Stimulated activated effector memory CD8-positive, alpha-beta T cell treated with anti-CD3 and anti-CD28 coated beads, Interleukin-12 subunit alpha, Interleukin-12 subunit beta, amount 100 ng/mL, for 72 hours (primary cell): ENCODE measurements at regions not wholly inside any gene's neighbourhood (a gene's known extent, or its start where the extent isn't known, plus 50 kb on each side); places are given as distances from the start of the nearest gene placed in this dataset.
"Not testable (repeated sequence)": the region's sequence is repeated elsewhere in the genome, so short reads cannot be mapped to it uniquely, and the experiment has no call there.

ENCODE experiments used
- ATAC-seq: fragments of 150-1000 bp; cut with Tn5 transposase; 2 replicates; pipeline ENCODE4 v1.10.0; 2021
- DNase-seq, 2 donors: peaks; one replicate each; pipeline ENCODE4 v3.0.0; 2021 to 2022; ENCODE audit warnings: low spot score in 2 of 2
- H3K27ac Mint-ChIP-seq: one replicate; pipeline ENCODE4 v1.8.0; 2022; ENCODE audit warnings: mild to moderate bottlenecking, mixed read lengths
- H3K36me3 Mint-ChIP-seq: one replicate; pipeline ENCODE4 v1.8.0; 2022; ENCODE audit warnings: mild to moderate bottlenecking, mixed read lengths
- H3K4me1 Mint-ChIP-seq: one replicate; pipeline ENCODE4 v1.8.0; 2022; ENCODE audit warnings: mixed read lengths
- H3K4me3 Mint-ChIP-seq: one replicate; pipeline ENCODE4 v1.8.0; 2022; ENCODE audit warnings: mild to moderate bottlenecking, mixed read lengths
- H3K9me3 Mint-ChIP-seq: one replicate; pipeline ENCODE4 v1.8.0; 2022; ENCODE audit warnings: mixed read lengths

DNA sequence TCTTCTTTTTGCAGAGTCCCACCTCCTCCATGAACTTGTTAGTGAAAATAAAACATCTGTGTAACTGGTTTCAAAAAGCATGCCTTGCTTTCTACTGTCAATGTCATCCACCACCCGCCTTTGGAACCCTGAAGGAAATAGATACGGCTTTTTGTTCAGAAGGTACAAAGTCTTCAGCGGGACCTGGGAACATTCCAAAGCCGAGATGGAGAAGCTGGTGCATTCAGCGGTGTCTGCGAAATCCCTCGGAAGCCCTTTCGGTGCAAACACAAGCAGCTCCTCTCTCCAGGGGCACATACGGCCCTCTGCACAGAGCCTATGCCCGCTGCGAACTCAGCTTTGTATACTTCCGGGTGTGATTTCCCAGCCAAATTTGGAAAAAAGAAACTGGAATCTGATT lies 555.8 kb upstream of the SALL3 start:
- no peak overlapping the region for H3K27ac Mint-ChIP-seq
- no peaks in the 10 kb centered on the region for H3K9me3 Mint-ChIP-seq
- ATAC-seq (no peak), DNase-seq (no peak)
- H3K4me1 Mint-ChIP-seq, result no peaks in the 10 kb centered on the region
- H3K4me3 Mint-ChIP-seq, result no peak overlapping the region
- no peaks in the 10 kb centered on the region for H3K36me3 Mint-ChIP-seq

DNA sequence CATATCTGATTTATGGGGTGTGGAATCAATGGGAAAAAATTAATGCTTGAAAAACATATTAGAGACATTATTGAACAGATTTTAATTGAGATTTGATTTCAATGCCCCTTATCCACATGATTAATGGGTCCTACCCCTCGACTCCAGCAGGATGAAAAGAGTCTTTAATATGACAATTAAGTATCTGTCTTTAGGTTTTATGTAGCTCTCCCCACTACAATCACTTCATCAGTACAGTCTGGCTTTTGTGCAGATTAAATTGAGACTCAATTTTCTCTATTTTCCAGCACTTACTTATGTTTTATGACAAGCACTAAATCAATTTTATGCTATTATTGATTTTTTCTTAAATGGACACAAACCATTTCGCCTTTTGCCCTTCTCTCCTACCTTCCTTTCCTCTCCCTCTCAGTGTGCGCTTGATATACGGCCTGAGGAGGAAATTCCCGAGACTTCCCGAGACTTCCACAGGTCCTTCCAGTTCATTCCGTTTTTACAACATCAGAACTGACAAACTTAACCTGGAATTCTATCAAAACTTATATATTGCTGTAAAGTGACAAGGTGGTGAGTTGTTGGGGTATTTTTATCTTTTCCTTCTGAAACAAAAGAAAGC lies 555.1 kb upstream of the SALL3 start:
- Mint-ChIP-seq H3K4me3 (no peak overlapping the region), H3K4me1 (no peaks in the 10 kb centered on the region), H3K27ac (no peak overlapping the region), H3K9me3 (no peaks in the 10 kb centered on the region), H3K36me3 (no peaks in the 10 kb centered on the region)
- DNase-seq (no peak), ATAC-seq (no peak)

DNA sequence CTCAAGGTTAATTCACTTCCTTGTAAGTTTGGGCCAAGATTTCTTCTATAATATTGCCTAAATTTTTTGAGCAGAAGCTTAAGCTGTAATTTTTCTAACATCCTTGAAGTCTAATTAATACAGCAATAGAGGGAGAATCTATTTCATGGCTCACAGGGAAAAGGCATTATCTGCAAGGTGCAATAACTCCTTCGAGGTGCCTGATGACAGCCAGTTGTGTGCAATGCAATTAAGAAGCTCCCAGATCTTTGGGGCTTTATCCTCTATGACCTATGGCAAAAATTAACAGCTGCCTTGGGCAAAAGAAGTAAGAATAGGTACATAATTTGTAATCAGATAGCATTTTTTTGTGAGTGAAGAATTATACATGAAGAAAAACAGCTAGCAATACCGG lies 554.6 kb upstream of the SALL3 start:
- ATAC-seq (no peak), DNase-seq (no peak)
- Mint-ChIP-seq H3K9me3 (no peaks in the 10 kb centered on the region), H3K36me3 (no peaks in the 10 kb centered on the region), H3K4me3 (no peak overlapping the region), H3K27ac (no peak overlapping the region), H3K4me1 (no peaks in the 10 kb centered on the region)

DNA sequence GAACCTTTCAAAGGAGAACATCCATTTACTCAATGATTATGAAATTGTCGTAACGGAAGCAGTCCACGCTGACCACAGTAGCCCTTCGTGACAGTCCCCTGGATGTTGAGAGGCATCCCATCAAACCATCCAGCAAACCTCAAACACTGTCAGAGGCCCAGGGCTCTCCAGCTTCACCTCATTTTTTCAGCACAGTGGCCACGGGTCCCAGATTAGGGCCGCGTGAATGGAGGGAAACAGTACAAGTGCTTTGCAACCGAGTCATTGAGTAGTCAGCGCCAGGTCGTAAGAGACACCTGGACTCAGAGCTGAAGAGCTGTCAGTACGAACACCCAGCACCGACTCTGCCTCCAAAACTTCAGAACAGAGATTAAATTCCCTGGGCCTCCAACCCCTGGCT lies 552.5 kb upstream of the SALL3 start:
- Mint-ChIP-seq H3K4me3 (no peak overlapping the region), H3K9me3 (no peaks in the 10 kb centered on the region), H3K4me1 (no peaks in the 10 kb centered on the region), H3K36me3 (no peaks in the 10 kb centered on the region), H3K27ac (no peak overlapping the region)
- ATAC-seq (no peak), DNase-seq (no peak)

DNA sequence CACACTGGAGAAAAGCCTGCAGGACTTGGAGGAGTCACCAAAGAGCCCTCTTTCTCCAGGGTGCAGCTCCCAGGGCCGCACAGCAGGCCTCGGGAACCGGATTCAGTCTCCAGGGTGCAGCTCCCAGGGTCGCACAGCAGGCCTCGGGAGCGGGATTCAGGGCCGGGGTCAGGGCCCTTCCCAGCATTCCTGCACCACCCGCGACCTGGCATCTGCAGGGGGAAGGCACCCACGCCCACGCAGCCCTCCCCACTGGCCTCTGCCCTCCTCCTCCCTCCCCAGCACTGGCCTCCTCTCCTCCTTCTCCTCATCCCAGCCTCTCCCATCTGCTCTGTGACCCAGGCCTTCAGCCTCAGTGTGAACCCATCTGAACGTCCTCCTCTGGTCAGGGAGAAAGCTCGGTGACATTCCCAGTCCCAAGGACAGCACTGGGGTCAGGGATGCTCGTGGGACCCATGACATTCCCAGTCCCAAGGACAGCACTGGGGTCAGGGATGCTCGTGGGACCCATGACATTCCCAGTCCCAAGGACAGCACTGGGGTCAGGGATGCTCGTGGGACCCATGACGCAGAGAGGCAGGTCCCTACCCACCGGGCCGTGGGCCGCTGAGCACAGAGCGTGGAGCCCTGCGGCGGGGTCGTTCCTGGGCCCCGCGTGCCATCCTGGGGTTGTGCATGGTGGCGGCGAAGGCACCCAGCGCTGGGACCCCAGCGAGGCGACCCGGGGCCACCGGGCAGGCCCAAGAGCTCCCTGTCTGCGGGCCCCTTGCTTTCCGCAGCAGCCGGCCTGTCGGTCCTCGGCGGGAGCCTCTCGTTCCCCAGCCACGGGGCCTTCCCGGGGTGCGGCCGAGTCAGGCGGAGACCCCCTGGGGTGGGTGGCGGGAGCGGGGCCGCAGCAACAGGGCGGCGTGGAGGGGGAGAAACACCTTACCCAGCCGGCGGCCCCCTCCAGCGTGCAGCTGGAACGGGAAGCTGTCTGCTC lies 550.2 kb upstream of the SALL3 start:
- ATAC-seq, result peak; percentile 42
- Mint-ChIP-seq H3K4me1 (no peaks in the 10 kb centered on the region), H3K27ac (no peak overlapping the region), H3K4me3 (no peak overlapping the region), H3K9me3 (peaks cover 4% of the 10 kb centered on the region), H3K36me3 (no peaks in the 10 kb centered on the region)
- DNase-seq, result no peak

DNA sequence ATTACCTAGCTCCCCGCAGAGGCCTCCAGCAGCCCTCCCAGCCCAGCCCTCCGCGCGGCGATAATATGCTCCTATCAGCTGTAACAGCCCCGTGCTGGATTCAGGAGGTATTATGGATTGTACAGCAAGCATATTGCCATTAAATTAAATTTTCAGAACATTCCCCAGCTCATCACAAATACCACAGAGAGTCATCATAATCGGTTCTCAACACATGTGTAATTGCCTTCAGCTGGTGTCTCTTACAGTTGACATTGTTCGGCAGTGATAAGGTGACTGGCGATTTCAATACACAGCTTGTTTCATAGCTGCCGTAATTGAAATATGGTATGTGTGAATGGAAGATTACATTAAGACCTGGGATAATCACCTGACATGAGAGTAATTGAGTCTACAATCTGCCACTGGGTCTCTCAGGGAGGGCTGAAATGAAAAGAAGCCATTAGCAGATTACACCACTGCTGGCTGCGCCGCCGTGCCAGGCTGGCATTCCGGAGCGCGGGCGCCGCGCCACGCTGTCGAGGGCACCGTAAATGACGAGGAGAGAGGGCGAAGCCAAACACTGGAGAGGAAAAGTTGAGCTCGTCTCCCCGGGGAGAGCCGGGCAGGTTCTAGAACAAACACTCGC lies 549.4 kb upstream of the SALL3 start:
- H3K4me3 Mint-ChIP-seq, result no peak overlapping the region
- H3K9me3 Mint-ChIP-seq, result peaks cover 4% of the 10 kb centered on the region
- no peaks in the 10 kb centered on the region for H3K36me3 Mint-ChIP-seq
- DNase-seq (no peak), ATAC-seq (no peak)
- H3K27ac Mint-ChIP-seq, result no peak overlapping the region
- no peaks in the 10 kb centered on the region for H3K4me1 Mint-ChIP-seq

DNA sequence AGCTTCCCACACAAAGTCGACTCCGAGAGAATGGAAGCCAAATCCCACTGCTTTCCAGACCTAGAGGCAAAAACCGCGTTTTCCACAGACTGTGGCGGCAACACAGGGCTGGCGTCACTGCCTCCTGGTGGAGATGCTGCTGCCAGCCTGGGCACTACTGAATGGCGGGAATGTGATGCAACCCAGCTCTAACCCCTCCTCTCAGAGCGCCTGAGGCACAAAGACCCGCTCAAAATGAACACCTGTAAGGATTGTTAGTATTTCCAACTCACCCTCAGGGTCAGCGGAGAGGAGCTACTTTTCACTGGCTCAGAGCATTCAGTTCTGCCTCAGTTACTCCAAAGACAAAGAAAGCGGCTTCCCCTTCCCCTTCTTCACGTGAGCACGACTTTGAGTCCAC lies 548.0 kb upstream of the SALL3 start:
- Mint-ChIP-seq H3K36me3 (no peaks in the 10 kb centered on the region), H3K4me3 (no peak overlapping the region), H3K27ac (no peak overlapping the region), H3K4me1 (no peaks in the 10 kb centered on the region), H3K9me3 (peaks cover 6% of the 10 kb centered on the region)
- DNase-seq (no peak), ATAC-seq (no peak)

DNA sequence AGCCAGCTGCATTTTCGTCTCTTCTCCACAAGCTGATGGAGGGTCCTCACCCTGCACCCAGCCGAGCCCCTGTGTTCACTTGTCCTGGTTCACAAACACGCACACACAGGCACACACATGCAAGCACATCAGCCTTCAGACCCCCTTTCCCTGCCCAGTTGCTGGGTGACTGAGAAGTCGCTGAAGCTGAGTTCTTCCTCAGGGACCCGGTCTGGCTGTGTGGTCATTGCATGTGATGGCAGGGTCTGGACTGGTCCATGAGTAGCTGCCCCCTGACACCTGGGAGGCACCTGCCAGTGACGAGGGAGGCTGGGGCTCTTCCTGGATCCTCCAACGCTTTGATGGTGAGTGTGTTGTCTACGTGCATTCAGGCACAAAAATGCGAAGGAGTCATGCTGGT lies 546.1 kb upstream of the SALL3 start:
- ATAC-seq, result no peak
- Mint-ChIP-seq H3K36me3 (no peaks in the 10 kb centered on the region), H3K4me1 (no peaks in the 10 kb centered on the region), H3K4me3 (no peak overlapping the region), H3K27ac (no peak overlapping the region), H3K9me3 (peaks cover 6% of the 10 kb centered on the region)
- DNase-seq, result no peak

DNA sequence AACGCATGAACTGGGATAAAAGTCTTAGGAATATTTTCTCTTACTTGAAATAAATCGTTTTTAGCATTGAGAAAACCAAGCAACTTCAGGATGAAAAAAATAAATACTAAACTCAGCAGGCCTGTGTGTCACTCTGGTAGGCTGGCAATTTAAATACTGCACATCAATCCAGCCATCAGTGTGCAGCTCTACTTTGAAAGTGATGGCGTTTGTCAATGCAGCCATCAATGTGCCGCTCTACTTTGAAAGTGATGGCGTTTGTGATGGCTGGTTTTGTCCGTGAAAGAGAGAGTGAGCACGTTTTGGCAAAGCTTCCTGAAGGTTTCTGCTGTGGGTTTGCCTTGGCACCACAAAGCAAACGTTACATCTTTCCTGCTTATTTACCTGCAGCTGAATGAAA lies 543.5 kb upstream of the SALL3 start:
- ATAC-seq (no peak), DNase-seq (no peak)
- no peaks in the 10 kb centered on the region for H3K4me1 Mint-ChIP-seq
- peaks cover 6% of the 10 kb centered on the region for H3K9me3 Mint-ChIP-seq
- no peaks in the 10 kb centered on the region for H3K36me3 Mint-ChIP-seq
- H3K4me3 Mint-ChIP-seq, result no peak overlapping the region
- H3K27ac Mint-ChIP-seq, result no peak overlapping the region

DNA sequence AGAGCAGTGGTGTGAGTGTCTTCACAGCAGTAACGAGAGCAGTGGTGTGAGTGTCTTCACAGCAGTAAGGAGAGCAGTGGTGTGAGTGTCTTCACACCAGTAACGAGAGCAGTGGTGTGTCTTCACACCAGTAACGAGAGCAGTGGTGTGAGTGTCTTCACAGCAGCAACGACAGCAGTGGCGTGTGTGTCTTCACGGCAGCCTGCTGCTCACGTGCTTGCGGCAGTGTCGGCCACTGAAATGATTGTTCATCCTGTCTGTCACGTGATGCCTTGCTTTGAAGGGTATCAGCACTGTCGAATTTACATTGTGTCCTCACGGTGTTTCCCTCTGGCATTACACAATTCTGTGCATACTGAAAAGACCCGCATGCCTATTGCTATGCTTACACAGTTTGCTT lies 541.4 kb upstream of the SALL3 start:
- H3K9me3 Mint-ChIP-seq, H3K27ac Mint-ChIP-seq, H3K4me1 Mint-ChIP-seq, H3K4me3 Mint-ChIP-seq, H3K36me3 Mint-ChIP-seq, DNase-seq, ATAC-seq: not testable (repeated sequence)

DNA sequence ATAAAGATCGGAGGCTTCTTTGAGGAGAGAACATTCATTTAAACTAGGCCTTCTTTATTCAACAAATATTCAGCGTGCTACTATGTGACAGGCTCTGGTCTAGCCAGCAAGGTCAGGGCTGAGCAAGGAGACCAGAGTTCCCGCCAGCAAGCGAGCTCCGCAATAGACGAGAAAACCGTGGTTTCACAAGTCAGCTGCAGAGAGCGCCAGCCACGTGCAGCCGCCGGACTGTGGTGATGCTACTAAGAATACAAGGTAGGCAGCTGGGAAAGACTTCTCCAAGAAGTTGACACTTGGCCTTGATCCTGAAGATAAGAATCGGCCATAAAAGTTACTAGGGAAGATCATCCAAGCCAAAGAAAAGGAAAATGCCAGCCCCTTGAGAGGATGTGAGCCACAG lies 533.7 kb upstream of the SALL3 start:
- H3K36me3 Mint-ChIP-seq, result no peaks in the 10 kb centered on the region
- no peaks in the 10 kb centered on the region for H3K4me1 Mint-ChIP-seq
- H3K4me3 Mint-ChIP-seq, result no peak overlapping the region
- H3K27ac Mint-ChIP-seq, result no peak overlapping the region
- no peak for ATAC-seq
- H3K9me3 Mint-ChIP-seq, result no peaks in the 10 kb centered on the region
- DNase-seq, result no peak

DNA sequence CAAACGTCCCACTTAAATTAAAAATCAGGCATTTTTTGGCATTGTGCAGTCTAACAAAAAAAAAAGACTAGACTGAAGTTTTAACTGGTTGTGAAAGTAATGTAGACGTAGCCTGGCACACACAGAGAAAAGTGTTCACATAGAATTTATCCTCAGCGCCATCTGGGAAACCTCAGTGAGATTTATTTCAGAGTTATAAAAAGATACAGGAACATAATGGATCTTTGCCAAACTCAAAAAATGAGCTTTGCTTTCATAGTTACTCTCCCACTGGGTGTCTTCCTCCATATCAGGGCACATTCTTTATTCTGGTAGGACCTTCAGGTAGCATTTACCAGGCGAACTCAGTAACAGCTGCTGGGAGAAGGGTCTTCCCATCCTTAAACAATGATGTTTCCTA lies 532.4 kb upstream of the SALL3 start:
- Mint-ChIP-seq H3K9me3 (no peaks in the 10 kb centered on the region), H3K36me3 (no peaks in the 10 kb centered on the region), H3K4me1 (no peaks in the 10 kb centered on the region), H3K4me3 (no peak overlapping the region), H3K27ac (no peak overlapping the region)
- ATAC-seq (no peak), DNase-seq (no peak)

DNA sequence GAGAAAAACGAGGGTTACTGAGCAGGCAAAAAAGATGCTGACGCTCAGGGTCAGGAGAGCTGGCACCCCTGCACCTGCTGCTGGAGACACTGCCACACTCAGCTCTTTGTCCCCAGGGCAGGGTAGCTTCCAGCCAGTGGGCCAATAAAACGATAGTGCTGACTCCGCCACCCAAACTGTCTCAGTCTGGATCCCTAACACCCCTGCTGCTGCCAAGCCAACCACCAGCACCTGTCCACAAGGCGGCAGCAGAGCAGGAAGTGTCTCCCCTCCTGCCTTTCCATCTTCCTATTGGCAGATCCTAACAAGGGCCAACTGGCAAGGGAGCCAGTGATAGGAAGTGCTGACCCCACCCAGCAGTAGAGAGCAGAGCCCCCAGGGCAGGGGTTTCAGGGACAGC lies 531.5 kb upstream of the SALL3 start:
- DNase-seq (no peak), ATAC-seq (peak; percentile 13)
- Mint-ChIP-seq H3K9me3 (no peaks in the 10 kb centered on the region), H3K36me3 (no peaks in the 10 kb centered on the region), H3K4me1 (no peaks in the 10 kb centered on the region), H3K4me3 (no peak overlapping the region), H3K27ac (no peak overlapping the region)

DNA sequence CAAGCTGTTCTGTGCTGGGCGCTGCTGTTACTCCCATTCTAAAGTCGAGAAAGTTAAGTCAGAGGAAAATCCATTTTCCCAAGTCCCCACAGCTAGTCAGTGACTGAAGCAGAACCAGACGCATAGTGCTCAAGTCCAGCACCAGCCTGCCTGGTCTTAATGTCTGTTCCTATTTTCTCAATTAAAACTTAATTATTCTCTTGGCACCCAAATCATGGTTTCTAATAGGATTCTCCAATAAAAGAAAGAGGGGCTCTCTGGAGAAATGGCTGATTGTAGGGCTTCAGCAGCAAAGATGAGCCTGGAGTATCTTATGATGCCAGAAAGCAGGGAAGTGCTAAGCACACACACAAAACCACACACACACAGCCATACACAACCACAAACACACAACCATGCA lies 531.0 kb upstream of the SALL3 start:
- H3K4me3 Mint-ChIP-seq, result no peak overlapping the region
- ATAC-seq, result no peak
- H3K4me1 Mint-ChIP-seq, result no peaks in the 10 kb centered on the region
- no peak overlapping the region for H3K27ac Mint-ChIP-seq
- H3K9me3 Mint-ChIP-seq, result no peaks in the 10 kb centered on the region
- no peak for DNase-seq
- no peaks in the 10 kb centered on the region for H3K36me3 Mint-ChIP-seq

DNA sequence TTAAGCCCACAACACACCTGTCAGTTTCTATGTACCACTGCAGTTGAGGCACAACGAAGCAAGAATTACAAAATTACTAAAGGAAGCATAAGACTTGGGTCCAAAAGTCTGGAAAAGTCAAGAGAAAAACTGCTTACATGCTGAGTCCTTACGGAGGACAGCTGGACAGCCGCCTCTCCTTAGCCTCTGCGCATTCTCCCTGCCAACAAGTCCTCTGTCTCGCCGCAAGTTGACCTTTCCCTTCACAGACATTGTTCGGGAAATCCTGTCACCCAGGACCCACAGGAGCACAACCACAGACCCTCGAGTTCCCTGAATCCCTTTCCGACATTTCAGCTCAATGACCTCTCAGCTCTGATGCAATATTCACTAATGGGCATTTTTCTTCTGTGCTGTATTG lies 525.4 kb upstream of the SALL3 start:
- no peak overlapping the region for H3K27ac Mint-ChIP-seq
- no peak overlapping the region for H3K4me3 Mint-ChIP-seq
- ATAC-seq (no peak), DNase-seq (no peak)
- no peaks in the 10 kb centered on the region for H3K36me3 Mint-ChIP-seq
- no peaks in the 10 kb centered on the region for H3K9me3 Mint-ChIP-seq
- H3K4me1 Mint-ChIP-seq, result no peaks in the 10 kb centered on the region

DNA sequence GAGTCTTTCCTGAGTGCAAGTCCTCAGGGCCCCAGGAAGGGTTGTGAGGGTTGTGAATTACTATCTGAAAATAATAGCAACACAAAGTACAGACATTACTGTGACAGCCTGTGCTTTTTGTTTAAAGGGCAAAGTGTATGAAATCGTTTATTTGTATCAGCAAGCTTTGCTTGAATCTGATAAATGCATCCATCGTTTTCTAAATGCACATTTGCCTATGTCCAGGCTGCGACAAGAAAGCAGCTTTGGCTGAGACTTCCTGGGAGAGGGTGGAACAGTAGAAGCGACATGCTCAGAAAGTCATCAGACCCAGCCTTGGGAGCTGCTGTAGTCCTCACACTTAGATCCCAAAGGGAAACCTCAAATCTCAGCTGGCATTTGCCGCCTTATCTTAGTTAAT lies 524.2 kb upstream of the SALL3 start:
- DNase-seq (no peak), ATAC-seq (no peak)
- H3K4me1 Mint-ChIP-seq, result no peaks in the 10 kb centered on the region
- no peaks in the 10 kb centered on the region for H3K9me3 Mint-ChIP-seq
- H3K27ac Mint-ChIP-seq, result no peak overlapping the region
- H3K36me3 Mint-ChIP-seq, result no peaks in the 10 kb centered on the region
- H3K4me3 Mint-ChIP-seq, result no peak overlapping the region
